ENCODE measurements at regions not wholly inside any gene's neighbourhood (a gene's known extent, or its start where the extent isn't known, plus 50 kb on each side); places are given as distances from the start of the nearest gene placed in this dataset.

GRCh38 chr11:10388101-10388500, 67.0 kb upstream of the AMPD3 start:
- no peak for DNase-seq

- DNase-seq: no peak
Measured at GRCh38 chr11:10388574-10388973, 66.5 kb upstream of the AMPD3 start.

- DNase-seq: no peak
Measured at GRCh38 chr11:10390375-10390774, 64.7 kb upstream of the AMPD3 start.

- DNase-seq: no peak
Measured at GRCh38 chr11:10392095-10393079, 62.7 kb upstream of the AMPD3 start.

- DNase-seq: no peak
Measured at GRCh38 chr11:10394229-10395101, 60.6 kb upstream of the AMPD3 start.

GRCh38 chr11:10395166-10395897, 59.7 kb upstream of the AMPD3 start:
- DNase-seq: no peak

DNA sequence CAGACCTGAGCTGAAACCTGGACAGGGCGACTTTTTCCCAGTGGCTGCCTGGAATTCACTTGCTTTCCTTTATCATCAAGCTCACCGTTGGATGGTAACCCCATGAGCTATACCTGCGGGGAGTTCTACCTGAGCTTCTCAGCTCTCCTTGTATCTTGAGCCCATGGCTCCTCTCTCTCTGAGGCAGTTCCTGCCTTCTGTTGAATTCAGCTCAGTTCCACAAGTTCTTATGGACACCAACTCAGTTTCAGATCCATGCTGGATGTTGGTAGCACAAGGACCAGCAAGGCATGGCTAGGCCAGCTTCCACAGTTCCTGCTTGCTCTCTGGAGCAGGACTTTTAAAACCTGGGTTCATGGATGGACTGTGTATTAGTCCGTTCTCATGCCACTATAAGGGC, 58.3 kb upstream of the AMPD3 start:
- DNase-seq: no peak

GRCh38 chr11:10397226-10397987, 57.7 kb upstream of the AMPD3 start:
- DNase-seq: no peak

DNA sequence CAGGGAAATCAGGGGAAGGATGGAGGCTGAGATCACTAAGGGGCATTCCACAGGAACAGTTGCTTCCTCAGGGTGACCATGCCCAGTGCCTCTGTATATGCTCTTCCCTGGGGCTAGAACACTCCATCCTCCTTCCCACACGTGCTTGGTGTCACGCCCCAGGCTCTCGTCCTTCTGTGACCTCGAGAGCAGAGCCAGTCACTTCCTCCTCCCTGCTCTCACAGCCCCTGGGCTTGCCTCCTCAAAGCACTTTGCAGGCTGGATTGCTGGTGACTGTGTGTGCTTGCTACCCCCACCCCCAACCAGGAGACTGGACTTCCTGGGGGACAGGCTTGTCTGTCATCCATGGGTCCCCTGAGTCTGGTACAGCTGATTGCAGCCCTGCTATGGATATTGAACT, 56.5 kb upstream of the AMPD3 start:
- DNase-seq: no peak

GRCh38 chr11:10400856-10401255, 54.2 kb upstream of the AMPD3 start:
- no peak for DNase-seq

GRCh38 chr11:10401256-10401655, 53.8 kb upstream of the AMPD3 start:
- DNase-seq: no peak

DNA sequence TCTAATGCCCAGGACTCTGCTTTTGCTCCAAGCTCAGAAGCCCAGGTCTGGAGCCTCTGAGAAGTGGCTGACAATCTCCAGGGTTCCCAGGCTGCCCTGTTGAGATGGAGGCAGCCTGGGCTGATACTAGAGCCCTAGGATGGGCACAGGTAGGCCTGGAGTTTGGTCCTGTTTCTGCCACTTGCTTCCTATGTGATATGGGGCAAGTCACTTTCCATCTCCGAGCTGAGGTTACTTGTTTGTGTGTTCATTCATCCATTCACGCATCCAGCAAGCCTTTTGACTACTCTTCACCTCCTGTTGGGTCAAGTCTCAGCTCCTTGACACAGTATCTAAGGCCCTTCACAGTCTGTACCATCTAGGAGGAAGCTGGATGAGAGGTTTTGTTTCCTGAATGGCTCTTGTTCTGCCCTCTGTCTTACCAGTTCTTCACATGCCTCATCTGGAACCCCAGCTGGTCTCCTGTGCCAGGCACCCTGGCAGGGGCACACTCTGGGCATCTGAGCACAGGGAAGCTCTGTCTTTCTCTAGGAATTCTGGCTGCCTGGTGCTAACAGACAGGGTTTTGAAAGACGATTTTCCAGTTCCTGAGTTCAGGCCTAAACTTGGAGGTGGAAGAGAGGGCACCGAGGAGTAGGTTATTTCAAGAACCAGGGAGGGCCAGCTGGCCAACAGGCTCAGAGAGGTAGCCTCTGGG, 53.2 kb upstream of the AMPD3 start:
- DNase-seq: no peak

Measured in NCI-H2227 treated with DMSO at 0.1 percent for 48 hours (cell line).